GM18951 (cell line): ENCODE measurements at regions not wholly inside any gene's neighbourhood (a gene's known extent, or its start where the extent isn't known, plus 50 kb on each side); places are given as distances from the start of the nearest gene placed in this dataset.

Source experiments
- POLR2A ChIP-seq: IDR thresholded peaks from 4 replicates; pipeline ENCODE4 v1.6.1; 2011; ENCODE audit warnings: mild to moderate bottlenecking; ENCODE audit not compliant: insufficient read length, insufficient read depth; ENCODE audit errors: extremely low read depth
- in situ Hi-C: fragments of 300-500 bp; cut with MboI; formaldehyde crosslinking; loops from one replicate; pipeline ENCODE4 v1.12.0; 2022; ENCODE audit warnings: low sequenced_read_pairs, mixed read lengths, inconsistent platforms; ENCODE audit not compliant: unreplicated experiment

DNA sequence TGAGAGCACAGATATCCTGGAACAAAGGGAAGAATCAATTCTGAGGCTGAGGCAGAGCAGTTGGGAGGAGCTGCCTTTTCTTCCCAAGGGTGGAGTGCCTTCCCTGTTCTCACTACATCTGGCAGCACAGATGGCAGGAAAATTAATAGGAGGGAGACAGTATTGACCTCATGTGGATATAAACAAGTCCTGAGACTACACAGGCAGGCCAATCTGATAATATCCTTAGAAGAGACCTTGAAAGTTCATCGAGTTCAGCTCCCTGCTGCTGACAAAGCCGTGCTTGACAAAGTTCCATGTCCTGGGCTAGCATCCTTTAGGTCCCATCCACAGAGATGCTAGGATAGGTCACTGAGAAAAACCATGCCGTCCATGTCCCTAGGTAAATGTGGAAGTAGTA lies 1451.5 kb downstream of the EFNB2 start:
- in situ Hi-C loops: no loop called here
- no peak for TF ChIP-seq POLR2A

DNA sequence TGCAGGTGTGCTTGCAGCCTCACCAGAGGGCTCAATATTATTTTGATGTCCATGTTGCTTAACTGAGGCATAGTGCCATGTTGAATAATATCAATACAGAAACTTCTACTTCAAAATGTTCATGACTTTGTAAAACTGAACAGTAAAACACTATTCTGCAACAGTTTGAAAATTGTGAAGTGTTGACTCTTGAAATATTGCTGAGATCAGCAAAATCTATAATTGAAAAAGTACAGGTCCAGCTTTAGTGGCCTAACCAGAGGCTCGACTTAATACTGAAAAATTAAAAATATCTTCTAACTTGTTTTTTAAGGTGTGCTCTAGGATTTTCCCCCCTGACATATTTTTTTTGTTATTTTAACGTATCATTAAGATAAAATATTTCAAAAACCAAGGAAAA lies 1460.7 kb downstream of the EFNB2 start:
- in situ Hi-C loops: no loop called here
- no peak for TF ChIP-seq POLR2A

DNA sequence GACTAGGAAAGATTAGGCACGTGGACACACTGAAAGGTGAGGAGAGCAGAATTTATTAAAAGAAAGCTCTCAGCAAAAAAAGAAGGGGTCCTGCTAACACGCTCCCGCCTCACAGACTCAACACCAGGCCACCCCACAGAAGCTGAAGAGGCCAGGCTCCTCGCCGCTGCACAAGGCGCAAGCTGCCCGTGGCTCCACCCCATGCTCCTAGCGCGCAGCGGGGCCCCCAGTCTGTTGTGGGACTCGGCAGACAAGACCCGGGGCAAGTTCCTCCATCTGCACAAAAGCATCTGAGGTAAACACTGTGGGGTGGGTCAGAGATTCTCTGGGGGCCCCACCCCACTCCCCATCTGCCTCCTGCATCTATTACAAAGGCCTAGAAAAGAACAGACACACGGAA lies 1462.4 kb downstream of the EFNB2 start:
- TF ChIP-seq POLR2A: no peak
- in situ Hi-C loops: no loop called here

- TF ChIP-seq POLR2A: no peak
- in situ Hi-C loops: no loop called here
These were observed 1465.0 kb downstream of the EFNB2 start for GRCh38 chr13:105070452-105070851.

DNA sequence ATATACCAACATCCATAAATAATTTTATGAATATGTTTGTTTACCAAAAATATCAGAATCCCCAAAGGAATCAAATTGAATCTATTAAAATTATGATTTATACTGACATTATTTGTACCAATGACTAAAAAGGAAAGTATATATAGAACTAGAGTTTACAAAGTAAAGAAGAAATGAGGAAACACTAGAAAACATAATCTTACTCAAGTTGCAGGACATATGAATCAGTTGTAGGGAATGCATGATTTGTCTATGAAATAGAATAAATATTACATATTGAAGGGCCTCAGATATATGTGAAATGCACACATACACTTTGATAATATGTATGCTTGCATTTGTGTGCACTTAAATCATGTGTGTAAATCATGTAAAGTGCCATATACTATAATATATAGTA lies 1466.4 kb downstream of the EFNB2 start:
- no peak for TF ChIP-seq POLR2A
- in situ Hi-C loops: no loop called here

DNA sequence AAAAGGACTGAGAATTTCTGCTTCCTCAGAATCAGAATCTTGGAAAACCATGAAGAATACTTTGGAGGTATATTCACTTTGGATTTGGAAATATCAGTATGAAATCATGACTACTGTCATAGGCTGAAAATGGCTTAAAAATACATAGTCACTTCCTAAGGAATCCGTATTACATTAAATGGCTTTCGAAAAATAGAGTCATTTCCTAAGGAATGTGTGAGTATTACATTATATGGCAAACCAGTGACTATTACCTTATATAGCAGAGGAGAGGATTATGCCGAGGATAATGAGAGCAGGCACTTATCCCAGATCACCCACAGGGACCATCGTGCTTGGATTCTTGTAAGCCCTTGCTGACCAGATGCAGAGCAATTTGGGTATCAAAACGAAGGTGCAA lies 1471.8 kb downstream of the EFNB2 start:
- TF ChIP-seq POLR2A: no peak
- in situ Hi-C loops: no loop called here

GRCh38 chr13:105059786-105060185 lies 1475.7 kb downstream of the EFNB2 start:
- in situ Hi-C loops: no loop called here
- TF ChIP-seq POLR2A: no peak

DNA sequence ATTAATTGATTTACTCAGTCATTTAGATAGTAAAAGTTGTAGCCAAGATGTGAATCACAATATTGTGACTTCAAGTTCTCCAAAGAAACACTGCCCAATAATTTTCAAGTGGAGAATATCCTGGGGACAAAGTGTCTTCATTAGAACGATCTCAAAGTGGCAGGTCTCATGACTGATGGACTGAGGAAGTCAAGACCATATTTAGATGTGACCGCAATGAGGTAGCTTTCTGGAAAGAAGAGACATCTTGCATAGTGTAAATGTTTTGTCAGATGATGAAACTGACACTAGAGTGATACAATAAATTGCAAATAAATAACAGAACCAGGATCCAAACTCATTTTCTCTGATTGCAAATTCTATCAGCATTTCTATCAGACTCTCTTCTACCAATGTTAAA lies 1476.9 kb downstream of the EFNB2 start:
- in situ Hi-C loops: no loop called here
- no peak for TF ChIP-seq POLR2A

GRCh38 chr13:105052711-105053110 lies 1482.8 kb downstream of the EFNB2 start:
- in situ Hi-C loops: no loop called here
- TF ChIP-seq POLR2A: no peak

DNA sequence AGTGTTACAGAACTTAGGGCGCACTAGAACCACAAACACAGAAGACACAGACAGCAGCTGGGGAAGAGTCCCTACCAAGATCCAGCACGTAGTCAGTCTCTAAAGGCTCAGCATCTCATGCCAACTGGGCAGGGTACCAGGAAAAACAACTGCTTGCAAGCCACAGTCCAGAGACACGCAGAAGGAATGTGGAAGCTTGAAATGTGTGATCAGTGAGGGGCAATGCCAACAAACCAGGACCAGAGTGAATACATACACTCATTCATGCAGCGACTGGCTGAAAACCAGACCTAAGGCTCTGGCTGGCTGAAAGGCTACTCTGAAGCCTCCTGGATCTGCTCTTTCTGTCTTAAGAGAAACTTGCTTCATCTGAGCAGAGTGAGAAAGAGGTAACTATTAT lies 1484.8 kb downstream of the EFNB2 start:
- no peak for TF ChIP-seq POLR2A
- in situ Hi-C loops: no loop called here

DNA sequence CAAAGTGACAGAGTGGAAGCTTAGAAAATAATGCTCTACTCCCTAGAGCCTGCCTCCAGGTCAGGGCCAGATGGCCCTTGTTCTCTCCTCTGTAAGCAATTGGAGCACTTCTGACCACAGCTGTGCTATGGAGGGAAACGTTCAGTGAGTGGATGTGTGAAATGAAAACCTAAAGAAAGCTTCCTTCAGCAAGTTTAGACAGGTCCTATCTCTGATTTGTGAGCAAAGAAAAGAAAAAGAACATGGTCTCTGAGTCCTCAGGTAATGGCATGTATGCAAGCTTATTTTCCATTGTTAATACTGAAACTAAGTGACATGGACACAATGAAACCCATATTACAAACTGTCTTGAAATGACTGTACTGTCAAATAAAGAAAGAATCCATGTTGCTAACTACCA lies 1486.8 kb downstream of the EFNB2 start:
- in situ Hi-C loops: no loop called here
- TF ChIP-seq POLR2A: no peak

DNA sequence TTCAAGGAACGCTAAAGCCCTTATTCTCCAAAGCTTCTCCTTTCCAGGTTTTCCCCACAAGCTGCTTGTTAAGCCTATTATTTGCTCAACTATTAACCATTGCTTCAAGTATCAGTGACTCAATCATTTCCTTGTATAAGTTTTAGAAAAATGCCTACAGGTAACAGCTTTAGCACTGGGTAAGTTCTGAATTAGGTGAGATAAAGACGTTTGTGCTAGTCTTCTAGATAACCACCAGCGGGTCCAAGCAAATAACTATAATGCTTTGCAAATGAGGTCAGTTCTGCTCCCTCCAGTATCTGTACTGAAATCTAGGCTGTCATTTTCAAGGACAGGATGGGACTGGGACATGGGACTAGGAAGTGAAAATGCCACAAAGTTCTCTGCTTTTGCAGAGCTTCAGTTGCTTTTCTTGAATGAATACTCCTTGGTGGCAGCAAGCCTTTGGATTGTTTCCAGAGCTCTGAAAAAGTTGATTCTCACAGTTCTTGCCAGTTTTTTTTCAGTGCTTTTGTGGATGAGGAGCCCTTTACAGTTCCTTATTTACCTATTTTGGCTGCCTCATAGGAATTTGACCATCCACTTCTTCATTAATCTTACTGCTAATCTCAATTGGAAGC lies 1487.7 kb downstream of the EFNB2 start:
- in situ Hi-C loops: no loop called here
- TF ChIP-seq POLR2A: no peak

- in situ Hi-C loops: no loop called here
- no peak for TF ChIP-seq POLR2A
These were observed 1498.4 kb downstream of the EFNB2 start for GRCh38 chr13:105037110-105037509.

- in situ Hi-C loops: no loop called here
- no peak for TF ChIP-seq POLR2A
These were observed 1500.4 kb downstream of the EFNB2 start for GRCh38 chr13:105035092-105035491.

DNA sequence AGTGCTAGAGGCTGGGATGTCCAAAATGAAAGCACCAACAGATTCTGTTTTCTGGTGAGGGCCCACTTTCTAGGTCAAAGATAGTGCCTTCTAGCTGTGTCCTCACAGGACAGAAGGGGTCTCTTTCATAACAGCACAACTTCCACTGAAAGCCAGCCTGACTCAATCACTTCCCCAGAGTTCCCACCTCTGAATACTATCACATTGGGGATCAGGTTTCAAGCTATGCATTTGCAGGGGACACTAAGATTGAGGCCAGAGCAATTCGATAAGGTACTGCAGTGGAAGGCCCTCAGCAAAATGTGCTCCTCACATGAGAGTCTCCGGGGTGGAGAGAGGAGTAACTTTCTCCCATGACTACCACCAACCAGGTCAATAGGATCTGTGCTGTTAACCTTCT lies 1501.5 kb downstream of the EFNB2 start:
- no peak for TF ChIP-seq POLR2A
- in situ Hi-C loops: no loop called here

DNA sequence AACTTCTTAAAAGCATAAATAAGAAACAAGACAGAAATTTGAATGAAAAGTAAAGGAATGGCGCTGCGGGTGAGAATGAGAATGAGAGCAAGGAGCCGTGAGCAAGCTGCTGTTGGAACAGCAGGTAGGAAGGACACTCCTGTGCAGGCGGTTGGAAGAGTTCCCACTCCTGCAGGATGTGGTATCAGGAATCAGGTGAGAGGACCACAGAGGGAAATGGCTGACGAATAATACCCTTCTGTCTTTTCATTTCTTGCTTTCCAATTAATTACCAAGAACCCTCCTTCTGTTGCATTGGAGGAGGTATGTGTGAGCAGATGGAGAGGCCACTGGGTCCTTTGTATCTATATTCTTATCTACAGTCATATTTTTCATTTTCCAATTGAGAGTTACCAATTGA lies 1504.2 kb downstream of the EFNB2 start:
- no peak for TF ChIP-seq POLR2A
- in situ Hi-C loops: no loop called here

DNA sequence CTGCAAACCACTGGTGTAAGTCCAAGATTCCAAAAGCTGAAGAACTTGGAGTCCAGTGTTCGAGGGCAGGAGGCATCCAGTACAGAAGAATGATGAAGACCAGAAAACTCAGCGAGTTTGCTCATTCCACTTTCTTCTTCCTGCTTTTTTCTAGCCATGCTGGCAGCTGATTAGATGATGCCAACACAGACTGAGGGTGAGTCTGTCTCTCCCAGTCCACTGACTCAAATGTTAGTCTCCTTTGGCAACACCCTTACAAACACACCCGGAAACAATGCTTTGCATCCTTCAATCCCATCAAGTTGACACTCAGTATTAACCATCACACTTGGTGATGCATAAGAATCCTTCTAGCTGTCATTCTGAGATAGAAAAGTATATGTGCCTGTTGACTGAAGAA lies 1504.6 kb downstream of the EFNB2 start:
- TF ChIP-seq POLR2A: no peak
- in situ Hi-C loops: no loop called here
